ENCODE measurements at regions not wholly inside any gene's neighbourhood (a gene's known extent, or its start where the extent isn't known, plus 50 kb on each side); places are given as distances from the start of the nearest gene placed in this dataset.
A peak's percentile ranks its signal among the peaks of the same experiment; 100 is the strongest.

DNA sequence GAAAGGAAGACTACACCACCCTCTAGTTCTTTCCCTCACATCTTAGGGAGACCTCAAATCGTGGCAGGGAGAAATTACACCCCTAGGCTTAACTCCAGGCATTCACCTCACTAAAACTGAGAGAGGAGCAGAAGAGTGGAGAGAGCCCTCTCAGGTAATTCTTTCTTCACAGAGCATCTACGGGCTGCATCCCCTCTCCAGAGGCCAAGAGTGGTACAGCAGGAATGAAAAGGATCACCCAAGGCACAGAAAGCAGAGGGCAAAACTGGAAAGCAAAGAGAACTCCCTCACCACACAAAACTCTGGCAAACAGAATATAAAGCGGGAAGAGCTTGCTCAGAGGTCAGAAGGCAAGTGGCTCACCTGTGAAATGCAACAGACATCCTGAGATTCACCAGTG lies 661.2 kb downstream of the TBC1D4 start:
- H4K20me1 ChIP-seq (ENCODE audit: control insufficient read depth, extremely low read depth, insufficient read depth, low read length): no peaks in the 10 kb centered on the region
- no peak overlapping the region for H3K4me3 ChIP-seq (replicated peaks in 1 of 4; ENCODE audit: control extremely low read depth in 1 of 4, insufficient read depth in 1 of 4, low read depth in 3 of 4, low read length in 4 of 4)
- H3K27me3 ChIP-seq (ENCODE audit: control insufficient read depth, insufficient read depth, low read length): no peaks in the 10 kb centered on the region
- no peaks in the 10 kb centered on the region for H3K79me2 ChIP-seq (ENCODE audit: control insufficient read depth, insufficient read depth, low read length)
- H3K9me3 ChIP-seq (ENCODE audit: control insufficient read depth, insufficient read depth, low read depth, low read length): no peaks in the 10 kb centered on the region
- H3K9ac ChIP-seq (ENCODE audit: insufficient read depth, low read length): no peak overlapping the region
- TF ChIP-seq CTCF (conservative IDR thresholded peaks at IDR 0.05 in 1 of 2, IDR thresholded peaks at IDR 0.05 in 1 of 2; ENCODE audit: low read depth in 1 of 2, low read length in 2 of 2): no peak
- TF ChIP-seq EZH2 (IDR thresholded peaks at IDR 0.05; ENCODE audit: low read length, missing control alignments): no peak
- no peak overlapping the region for H3K4me2 ChIP-seq (ENCODE audit: extremely low read depth, insufficient read depth, low read length)
- DNase-seq (ENCODE audit: low read depth in 2 of 2): no peak
- H3K4me1 ChIP-seq (ENCODE audit: control insufficient read depth, extremely low read depth, insufficient read depth, low read length): no peaks in the 10 kb centered on the region
- H3K36me3 ChIP-seq (ENCODE audit: control insufficient read depth, insufficient read depth, low read length): no peaks in the 10 kb centered on the region
- H3K27ac ChIP-seq (ENCODE audit: insufficient read depth, low read length): no peak overlapping the region
- H2AFZ ChIP-seq (ENCODE audit: low read length): no peak overlapping the region

- Histone ChIP-seq H3K4me2 (ENCODE audit: extremely low read depth, insufficient read depth, low read length) (no peak overlapping the region), H3K4me3 (replicated peaks in 1 of 4; ENCODE audit: control extremely low read depth in 1 of 4, insufficient read depth in 1 of 4, low read depth in 3 of 4, low read length in 4 of 4) (no peak overlapping the region), H3K27me3 (ENCODE audit: control insufficient read depth, insufficient read depth, low read length) (no peaks in the 10 kb centered on the region), H3K79me2 (ENCODE audit: control insufficient read depth, insufficient read depth, low read length) (no peaks in the 10 kb centered on the region), H3K4me1 (ENCODE audit: control insufficient read depth, extremely low read depth, insufficient read depth, low read length) (no peaks in the 10 kb centered on the region), H4K20me1 (ENCODE audit: control insufficient read depth, extremely low read depth, insufficient read depth, low read length) (no peaks in the 10 kb centered on the region), H3K9me3 (ENCODE audit: control insufficient read depth, insufficient read depth, low read depth, low read length) (no peaks in the 10 kb centered on the region), H2AFZ (ENCODE audit: low read length) (no peak overlapping the region), H3K27ac (ENCODE audit: insufficient read depth, low read length) (no peak overlapping the region), H3K9ac (ENCODE audit: insufficient read depth, low read length) (no peak overlapping the region), H3K36me3 (ENCODE audit: control insufficient read depth, insufficient read depth, low read length) (no peaks in the 10 kb centered on the region)
- no peak for TF ChIP-seq CTCF (conservative IDR thresholded peaks at IDR 0.05 in 1 of 2, IDR thresholded peaks at IDR 0.05 in 1 of 2; ENCODE audit: low read depth in 1 of 2, low read length in 2 of 2)
- TF ChIP-seq EZH2 (IDR thresholded peaks at IDR 0.05; ENCODE audit: low read length, missing control alignments): no peak
- peak in 1 of 2 donors; percentile 17 for DNase-seq (ENCODE audit: low read depth in 2 of 2)
Observed at GRCh38 chr13:74819549-74819948, 662.4 kb downstream of the TBC1D4 start.

DNA sequence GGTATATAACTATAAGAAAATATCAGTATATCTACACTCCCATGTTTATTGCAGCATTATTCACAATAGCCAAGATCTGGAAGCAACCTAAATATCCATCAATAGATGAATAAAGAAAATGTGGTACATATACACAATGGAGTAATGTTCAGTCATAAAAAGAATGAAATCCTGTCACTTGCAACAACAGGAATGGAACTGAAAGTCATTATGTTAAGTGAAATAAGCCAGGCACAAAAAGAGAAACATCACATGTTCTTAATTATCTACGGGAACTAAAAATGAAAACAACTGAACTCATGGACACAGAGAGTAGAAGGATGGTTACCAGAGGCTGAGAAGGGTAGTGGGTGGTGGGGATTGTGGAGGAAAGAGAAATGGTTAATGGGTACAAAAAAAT lies 665.2 kb downstream of the TBC1D4 start:
- H3K27me3 ChIP-seq (ENCODE audit: control insufficient read depth, insufficient read depth, low read length): no peaks in the 10 kb centered on the region
- no peak overlapping the region for H3K4me3 ChIP-seq (replicated peaks in 1 of 4; ENCODE audit: control extremely low read depth in 1 of 4, insufficient read depth in 1 of 4, low read depth in 3 of 4, low read length in 4 of 4)
- no peaks in the 10 kb centered on the region for H3K36me3 ChIP-seq (ENCODE audit: control insufficient read depth, insufficient read depth, low read length)
- DNase-seq (ENCODE audit: low read depth in 2 of 2): no peak
- H3K4me1 ChIP-seq (ENCODE audit: control insufficient read depth, extremely low read depth, insufficient read depth, low read length): no peaks in the 10 kb centered on the region
- H3K9me3 ChIP-seq (ENCODE audit: control insufficient read depth, insufficient read depth, low read depth, low read length): no peaks in the 10 kb centered on the region
- H3K4me2 ChIP-seq (ENCODE audit: extremely low read depth, insufficient read depth, low read length): no peak overlapping the region
- H3K27ac ChIP-seq (ENCODE audit: insufficient read depth, low read length): no peak overlapping the region
- no peak overlapping the region for H3K9ac ChIP-seq (ENCODE audit: insufficient read depth, low read length)
- no peak for TF ChIP-seq CTCF (conservative IDR thresholded peaks at IDR 0.05 in 1 of 2, IDR thresholded peaks at IDR 0.05 in 1 of 2; ENCODE audit: low read depth in 1 of 2, low read length in 2 of 2)
- no peak for TF ChIP-seq EZH2 (IDR thresholded peaks at IDR 0.05; ENCODE audit: low read length, missing control alignments)
- no peaks in the 10 kb centered on the region for H4K20me1 ChIP-seq (ENCODE audit: control insufficient read depth, extremely low read depth, insufficient read depth, low read length)
- H3K79me2 ChIP-seq (ENCODE audit: control insufficient read depth, insufficient read depth, low read length): no peaks in the 10 kb centered on the region
- no peak overlapping the region for H2AFZ ChIP-seq (ENCODE audit: low read length)

All from fibroblast of lung (primary cell).